HG02938 (cell line): ENCODE measurements at regions not wholly inside any gene's neighbourhood (a gene's known extent, or its start where the extent isn't known, plus 50 kb on each side); places are given as distances from the start of the nearest gene placed in this dataset.
A peak's percentile ranks its signal among the peaks of the same experiment; 100 is the strongest.
"Not testable (repeated sequence)": the region's sequence is repeated elsewhere in the genome, so short reads cannot be mapped to it uniquely, and the experiment has no call there.

Experiments
- ATAC-seq: cut with Tn5 transposase; IDR thresholded peaks from one replicate; pipeline ENCODE4 v1.9.1; 2021; ENCODE audit warnings: mild to moderate bottlenecking, moderate library complexity; ENCODE audit not compliant: unreplicated experiment

DNA sequence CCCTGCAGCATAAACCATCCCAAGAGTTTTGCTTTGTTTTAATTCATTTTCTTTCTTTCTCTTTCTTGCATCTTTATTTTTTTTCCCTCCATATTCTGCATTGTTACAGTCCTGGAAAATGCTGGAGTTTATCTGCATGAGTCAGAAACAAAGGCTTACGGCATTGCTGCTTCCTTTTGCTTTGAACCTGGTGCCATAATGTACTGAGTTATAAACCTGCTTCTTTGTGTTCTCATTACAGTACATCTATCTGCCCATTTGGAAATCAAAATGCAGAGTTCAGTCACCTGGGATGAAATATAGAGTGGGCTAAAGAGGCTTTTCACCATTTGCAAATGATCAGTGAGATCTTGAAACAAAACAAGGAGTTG, 1009.2 kb upstream of the FANCL start:
- ATAC-seq: no peak

DNA sequence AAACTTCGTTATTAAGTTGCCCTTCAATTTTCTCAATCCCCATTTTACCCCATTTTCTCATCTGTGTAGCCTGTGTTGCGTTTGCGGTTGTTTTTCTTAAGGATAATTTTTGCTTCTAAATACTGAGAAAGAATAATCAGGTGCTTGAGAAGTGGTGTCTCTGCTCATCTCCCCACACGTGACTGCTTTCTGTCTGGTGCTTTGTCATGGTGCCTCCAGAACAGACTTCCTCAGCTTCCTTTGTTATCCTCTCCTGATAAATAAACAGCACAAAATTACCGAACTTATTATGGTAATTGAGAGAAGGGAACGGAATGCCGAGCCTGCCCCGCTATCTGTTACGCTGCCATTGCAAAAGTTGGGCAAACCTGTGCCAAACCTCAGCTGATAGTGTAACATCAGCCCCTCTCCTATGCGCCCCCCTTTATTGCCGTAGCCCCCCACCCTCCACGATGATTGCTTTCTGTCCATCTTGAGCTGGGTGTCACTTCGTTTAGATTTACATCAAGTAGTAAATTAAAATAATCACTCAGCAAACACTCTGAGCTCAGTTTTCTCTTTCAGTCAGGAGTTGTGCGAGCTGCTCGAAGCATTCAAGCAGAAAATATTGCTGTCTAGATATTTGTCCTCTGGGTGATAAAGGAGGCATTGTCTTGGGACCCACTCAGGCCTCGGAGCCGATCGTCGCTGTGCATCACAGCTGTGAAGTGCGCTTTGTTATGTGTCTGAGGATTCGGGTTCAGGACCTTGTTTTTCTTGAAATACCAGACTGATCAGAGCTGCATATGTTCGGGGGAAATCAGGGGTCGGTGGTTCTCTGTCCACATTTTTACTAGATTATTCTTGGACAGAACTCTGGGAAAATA, 1008.5 kb upstream of the FANCL start:
- ATAC-seq: no peak

DNA sequence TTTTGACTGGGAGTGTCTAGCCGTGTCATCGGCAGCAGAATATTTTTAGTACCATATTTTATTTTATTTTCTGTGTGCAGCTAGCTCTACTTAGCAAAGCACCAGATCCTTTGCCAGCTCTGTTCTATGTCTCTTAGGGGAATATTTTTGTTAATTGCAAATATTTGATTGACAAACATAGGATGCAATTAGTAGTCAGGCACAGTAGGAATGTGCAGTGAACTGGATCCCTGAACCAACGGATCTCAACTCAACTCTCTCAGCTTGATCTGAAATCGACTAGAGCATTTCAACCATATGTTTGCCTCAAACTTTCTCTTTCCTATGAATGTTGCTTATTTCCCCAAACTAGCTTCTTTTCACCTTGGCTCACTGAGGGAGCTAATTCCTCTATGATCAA, 998.0 kb upstream of the FANCL start:
- no peak for ATAC-seq

DNA sequence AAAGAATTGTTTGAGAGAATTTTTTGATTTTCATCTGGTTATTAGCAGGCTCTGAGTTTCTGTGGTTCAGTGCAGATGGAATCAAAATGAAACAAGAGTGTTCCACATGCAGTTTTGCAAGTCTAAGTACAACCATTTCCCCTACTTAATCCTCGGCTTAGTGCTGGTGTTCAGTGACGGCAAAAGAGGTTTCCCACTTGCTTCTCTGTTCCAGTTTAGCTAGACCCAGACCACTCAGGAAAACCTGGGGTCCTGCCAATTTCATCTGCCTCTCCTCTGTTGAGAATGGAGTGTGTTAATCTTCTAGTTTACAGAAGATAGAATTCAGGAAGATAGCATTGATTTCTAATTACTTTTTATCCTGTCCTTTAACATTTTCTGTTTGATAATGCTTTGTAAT, 996.2 kb upstream of the FANCL start:
- ATAC-seq: no peak

DNA sequence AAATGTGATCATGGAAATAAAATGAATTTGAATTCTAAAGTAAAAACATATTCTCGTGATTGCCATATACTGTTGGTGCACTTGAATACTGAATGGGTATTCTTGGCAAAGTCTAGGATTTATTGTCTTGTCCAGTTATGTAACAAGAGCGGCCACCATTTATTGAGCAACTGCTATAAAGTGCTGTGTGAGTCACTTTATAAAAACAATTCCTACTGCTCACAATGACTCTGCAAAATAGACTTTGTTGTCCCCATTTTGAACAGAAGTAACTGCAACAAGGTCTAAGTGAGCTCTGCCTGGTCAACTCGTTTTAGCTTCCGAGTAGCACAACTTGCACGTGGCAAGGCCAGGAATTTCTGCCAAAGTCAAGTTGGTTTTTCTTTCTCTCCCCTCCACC, 995.6 kb upstream of the FANCL start:
- no peak for ATAC-seq

DNA sequence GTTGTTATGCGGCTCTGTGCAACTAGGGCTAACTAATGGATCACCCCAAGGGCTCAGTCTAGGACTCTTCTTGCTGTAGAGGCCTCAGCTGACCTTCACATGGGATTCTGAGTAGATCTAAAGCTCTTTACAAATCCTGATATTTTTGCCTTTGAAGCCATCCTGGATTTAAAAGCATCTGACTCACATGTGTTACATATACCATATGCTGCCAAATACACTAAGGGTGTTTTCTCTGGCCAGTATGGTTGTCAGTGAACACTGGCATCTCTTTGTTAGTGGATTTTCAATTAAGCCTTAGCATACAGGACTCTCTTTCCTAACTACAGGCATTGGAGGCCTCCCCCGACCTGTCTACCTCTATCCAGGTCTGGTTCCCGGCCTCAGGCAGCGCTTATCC, 992.8 kb upstream of the FANCL start:
- ATAC-seq: no peak

DNA sequence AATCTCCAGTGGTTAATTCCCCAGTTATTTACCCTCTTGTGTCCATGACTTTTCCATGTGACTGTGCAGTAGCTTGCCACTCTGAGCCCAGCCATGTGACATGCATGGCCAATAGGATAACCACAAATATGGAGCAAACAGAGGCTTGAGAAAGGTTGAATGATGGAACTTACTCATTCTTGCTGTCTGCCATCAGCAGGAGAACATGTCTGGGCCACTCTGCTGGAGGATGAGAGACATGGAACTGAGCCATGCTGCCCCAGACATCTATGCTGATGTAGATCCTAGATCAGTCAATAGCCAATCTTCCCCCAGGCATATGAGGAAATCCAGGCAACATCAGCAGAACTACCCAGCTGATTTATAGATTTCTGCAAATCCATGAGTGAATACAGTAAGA, 992.3 kb upstream of the FANCL start:
- ATAC-seq: no peak

DNA sequence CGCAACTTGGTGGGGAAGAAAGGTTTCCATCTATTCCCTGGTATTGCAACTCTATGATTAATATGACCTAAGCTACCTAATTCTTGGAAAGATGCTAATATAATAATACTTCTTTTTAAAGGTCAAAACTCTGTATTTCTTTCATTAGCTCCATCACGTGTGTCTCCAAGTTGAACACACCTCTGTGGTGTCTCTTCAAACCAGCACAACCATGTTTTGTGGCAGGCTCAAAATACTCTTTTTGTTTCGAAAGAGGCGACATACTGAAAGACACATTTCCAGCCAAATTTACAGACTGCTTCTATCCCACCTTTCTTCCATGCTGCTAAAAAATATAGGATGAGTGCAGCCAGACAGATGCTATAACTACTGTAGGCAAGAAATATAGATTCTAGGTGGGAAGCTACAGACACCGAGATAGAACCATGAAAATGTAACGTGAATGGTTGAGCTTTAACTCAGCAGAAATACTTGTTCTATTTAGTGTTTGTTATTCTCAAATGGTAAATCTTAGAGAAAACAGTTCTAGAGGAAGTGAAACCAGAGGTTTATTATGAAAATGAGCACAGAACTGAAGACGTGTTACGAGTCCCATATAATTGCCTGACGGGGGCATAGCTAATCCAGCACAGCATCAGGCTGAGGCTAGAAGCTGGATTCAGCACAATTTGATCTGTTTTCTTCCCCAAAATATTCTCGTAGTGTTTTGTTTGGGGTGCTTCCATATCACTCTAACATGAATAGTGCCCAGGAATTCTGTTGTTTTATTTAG, 991.5 kb upstream of the FANCL start:
- ATAC-seq: peak; percentile 89

DNA sequence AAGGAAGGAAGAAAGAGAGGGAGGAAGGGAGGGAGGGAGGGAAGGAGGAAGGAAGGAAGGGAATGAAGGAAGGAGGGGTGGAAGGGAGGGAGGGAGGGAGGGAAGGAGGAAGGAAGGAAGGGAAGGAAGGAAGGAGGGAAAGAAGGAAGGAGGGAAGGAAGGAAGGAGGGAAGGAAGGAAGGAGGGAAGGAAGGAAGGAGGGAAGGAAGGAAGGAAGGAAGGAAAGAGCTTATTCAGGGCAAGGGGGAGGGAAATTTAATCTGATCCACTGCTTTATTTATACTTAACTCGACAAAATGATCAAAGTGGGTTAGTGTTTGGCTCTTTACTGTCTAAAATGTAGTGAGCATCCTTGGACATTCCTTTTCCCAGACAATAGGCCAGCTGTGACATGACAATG, 985.2 kb upstream of the FANCL start:
- not testable (repeated sequence) for ATAC-seq

DNA sequence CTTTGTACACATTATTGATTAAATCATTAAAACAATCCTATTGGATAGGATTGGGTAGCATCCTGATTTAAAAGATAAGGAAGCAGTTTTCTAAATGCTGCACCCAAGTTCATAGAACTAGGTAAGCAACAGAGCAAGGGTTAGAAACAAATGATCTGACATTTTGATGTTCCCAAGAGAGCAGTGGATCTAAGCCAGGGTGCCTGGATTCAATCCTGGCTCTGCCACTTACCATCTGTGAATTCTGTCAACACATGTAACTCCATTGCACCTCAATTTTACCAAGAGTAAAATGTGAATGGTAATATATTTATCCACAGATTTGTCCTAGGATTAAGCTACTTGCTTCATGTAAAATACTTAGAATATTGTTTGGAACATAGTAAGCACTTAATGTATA, 982.6 kb upstream of the FANCL start:
- ATAC-seq: no peak

DNA sequence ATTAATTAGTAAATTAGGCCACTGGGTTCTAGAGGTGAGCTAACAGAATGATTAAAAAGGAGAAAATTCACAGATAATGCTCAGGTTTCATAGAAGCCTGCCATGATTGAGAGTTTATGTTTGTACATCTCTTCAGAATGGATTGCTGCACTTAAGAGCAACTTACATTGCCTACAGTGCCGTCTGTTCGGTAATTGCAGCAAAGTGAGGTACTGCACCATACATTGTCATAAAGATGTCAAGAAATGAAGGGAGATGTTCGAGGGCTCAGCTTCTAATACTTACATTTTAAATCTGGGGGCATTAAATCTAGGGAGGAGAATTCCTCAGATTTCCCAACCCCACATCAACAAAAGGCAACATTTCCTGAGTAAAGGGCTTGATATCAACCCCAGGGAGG, 976.2 kb upstream of the FANCL start:
- no peak for ATAC-seq

DNA sequence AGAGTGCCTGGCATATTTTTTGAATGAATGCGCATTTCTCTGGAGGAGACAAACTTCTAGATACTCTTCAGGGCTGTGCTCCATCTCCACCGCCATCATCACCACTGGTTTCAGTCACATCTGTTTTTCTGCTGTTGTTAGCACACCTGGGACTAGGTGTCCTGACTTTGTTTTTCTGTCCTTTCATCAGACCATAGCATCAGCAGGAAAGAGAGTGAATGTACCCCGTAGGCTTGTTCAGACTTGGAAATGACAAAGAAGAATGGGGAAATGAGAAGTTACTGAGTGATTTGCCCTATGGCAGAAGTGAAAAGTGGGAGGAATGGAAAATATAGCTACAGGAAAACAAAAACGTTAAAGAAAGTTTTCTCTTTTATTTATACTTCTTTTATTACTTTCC, 965.2 kb upstream of the FANCL start:
- no peak for ATAC-seq

DNA sequence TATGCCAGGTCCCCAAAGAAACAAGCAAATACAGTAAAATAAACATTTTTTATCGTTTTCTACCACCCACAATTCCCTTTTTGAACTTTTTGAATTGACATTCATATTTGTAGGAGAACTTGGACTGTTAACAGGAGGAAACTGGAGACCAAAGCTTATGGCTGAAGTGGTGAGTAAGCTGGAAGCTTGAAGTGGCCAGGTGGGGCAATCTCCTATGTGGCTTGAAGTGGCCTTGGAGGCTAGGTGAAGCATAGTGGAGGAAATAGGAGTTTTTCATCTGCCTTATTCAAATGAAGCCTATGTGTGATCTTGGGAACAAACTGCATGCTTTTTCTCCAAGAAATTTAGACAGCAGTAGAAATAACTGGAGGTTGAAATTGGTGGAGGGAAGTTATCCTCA, 962.9 kb upstream of the FANCL start:
- ATAC-seq: no peak

DNA sequence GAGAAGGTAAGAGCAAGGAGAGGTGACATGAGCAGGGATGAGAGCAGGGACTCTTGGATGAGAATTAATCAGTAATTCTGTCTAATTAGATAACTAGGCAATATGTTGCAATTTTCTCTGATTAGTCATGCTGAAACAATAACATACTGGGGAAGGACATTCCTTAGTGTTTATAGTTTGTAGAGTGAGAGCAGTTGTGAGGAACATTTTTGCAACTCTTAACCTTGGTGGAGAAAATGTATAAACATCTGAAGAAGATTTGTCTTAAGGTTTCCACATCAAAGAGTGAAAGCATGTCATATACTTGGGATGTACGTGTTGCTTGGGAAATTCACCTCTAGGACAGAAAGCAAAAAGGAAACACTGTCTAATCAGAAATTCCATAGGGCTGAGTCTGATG, 955.4 kb upstream of the FANCL start:
- no peak for ATAC-seq

DNA sequence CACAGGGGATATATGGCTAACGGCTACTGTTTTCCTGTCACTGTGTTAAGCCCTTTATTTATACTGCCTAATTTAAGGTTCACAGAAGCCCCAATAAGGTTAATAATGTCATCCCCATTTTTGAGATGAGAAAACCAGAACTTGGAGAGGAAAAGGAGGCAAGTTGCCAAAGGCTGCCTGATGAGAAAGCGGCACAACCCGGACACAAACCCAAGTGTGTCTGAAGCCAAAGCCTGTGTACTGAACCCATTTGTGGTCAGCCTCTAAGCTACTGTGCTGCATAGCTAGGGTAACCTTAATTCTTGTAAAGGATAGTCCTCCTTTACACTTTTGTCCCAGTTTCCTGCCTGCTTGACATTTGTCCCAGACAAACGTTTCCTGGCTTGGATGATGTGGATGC, 954.7 kb upstream of the FANCL start:
- ATAC-seq: no peak

DNA sequence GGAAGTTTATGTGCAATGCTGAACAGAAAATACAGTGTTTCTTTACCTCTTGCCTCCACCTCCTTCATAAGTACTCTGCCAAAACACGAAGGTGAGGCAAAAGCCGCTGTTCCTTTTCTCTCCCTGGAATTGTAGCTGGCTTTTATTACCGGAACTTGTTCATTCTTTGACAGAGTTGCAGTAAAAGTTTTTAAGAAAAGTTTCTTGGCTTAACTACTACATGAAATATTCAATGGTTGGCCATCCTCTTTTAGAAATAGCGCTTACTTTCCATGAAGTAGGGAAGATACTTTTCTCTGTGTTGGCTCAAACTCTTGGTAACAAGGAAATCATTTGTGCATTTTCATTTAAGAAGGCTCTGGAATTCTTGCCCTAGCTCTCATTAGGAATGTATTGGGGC, 950.7 kb upstream of the FANCL start:
- no peak for ATAC-seq

DNA sequence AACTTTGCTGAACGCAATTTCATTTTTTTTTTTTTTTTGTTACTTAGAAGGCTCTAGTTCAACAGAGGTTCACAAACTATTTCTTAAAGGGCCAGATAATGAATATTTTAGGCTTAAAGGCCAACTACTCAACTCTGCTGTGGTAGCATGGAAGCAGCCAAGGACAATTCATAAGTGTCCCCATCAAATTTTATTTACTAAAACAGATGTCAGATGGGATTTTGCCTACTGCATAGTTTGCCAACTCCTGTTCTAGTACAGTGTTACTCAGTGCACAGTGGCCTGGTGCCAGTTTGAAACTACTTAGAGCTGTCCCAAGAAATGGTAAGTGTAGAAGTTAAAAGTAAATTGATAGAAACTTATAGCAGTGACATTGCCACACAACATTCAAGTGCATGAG, 949.4 kb upstream of the FANCL start:
- no peak for ATAC-seq

DNA sequence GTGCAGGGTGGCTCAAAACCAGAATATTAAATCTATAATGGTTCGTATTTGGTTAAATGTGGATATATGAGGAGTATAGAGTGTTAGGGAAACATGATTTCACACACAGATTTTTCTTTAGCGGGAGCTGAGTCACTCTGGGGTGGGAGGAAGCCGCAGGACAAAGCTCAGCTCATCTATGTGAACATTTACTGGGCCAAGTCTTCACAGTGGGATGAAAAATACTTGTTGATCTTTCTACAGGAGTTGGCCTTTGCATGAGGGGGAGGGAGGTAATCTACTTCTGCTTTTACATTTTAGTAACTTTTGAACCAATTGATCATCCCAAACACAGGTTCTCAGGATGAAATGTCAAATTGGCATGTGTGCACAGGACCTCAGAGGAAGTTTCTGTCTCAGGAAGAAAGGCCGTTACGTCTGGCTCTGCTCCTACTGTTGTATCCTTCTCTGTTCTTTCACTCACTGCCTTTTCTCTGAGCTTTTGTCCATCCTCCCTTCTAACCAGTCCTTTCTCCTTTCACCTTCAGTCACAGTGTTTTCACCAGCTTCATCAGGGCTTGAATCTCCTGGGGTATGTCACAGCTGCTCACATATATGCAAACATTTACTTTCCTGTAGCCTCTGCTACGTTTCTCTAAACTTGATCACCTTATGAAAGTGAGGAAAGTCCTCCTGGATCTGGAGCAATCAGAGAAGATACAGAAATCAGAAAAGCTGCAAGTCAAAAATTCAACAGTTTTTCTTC, 943.3 kb upstream of the FANCL start:
- ATAC-seq: no peak

DNA sequence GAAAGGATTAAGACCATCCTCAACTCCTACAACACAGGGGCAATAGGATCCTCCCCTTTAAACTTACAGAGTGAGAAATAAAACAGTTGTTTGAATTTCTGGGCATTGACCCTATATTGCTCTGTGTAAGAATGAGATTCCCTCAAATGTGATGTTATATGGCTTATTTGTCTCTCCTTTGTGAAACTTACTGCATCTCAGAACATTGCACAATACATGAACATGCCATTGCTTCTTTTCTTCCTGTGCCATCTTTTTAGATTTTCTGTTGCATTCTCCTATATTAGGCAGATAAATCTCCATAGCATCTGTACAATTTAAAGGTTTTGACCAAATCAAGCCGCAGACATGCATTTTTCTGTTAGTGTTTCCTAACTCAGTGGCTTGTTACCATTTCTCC, 941.9 kb upstream of the FANCL start:
- no peak for ATAC-seq

DNA sequence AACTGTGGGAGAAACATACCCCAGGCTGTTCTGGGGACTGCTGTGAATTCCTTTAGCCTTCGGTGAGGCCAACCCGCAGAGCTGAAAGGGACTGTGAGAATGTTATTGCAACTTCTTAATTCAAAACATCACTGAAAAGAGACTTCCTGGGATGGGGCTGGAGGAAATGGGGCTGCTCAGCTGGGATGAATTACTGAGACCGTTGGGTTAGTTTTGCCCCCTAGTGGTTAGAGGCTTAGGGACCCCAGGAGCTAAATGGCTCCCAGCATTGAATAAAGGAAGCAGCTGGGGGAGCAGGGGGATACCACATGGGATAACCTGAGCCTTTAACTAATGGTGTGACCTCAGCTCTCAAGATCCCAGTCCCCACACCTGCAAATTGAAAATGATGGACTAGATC, 941.1 kb upstream of the FANCL start:
- no peak for ATAC-seq

DNA sequence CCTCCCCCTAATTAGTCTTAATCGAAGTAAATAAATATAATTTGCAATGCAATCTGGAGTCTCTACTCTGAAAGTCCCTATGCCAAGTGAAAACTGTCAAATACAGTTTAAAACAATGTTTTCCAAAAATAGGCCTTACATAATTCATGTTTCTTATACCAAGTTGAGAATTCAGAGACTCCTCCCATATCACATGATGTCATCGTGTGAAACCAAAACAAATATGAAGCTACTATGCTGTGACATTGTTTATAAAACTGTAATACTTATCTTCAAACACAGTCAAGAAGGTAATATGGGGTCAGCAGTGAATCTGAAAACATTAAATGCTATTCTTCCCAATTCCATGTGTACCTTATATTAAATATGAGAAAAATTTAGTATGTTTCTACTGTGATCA, 940.2 kb upstream of the FANCL start:
- ATAC-seq: no peak

DNA sequence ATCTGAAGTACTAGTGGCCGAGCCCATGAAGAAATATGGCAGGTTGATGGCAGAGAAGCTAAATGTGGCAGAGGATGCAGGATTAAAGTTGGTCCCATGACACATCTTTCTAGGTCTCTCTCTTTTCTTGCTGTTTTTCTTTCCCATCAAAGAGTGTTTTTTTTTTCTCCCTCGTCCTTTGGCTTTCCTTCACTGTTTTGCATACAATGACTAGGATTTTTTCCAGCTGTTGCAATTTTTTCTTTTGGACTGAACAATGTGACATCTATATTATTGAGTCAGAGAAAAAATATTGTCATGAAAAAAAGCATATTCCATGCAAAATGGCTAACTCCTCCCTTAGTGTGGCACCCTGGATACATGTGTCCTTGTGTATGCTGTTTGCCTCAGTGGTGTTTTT, 939.5 kb upstream of the FANCL start:
- ATAC-seq: no peak
